Ishikawa (cell line): ENCODE measurements at regions not wholly inside any gene's neighbourhood (a gene's known extent, or its start where the extent isn't known, plus 50 kb on each side); places are given as distances from the start of the nearest gene placed in this dataset.

ENCODE experiments used
- CEBPB ChIP-seq: IDR thresholded peaks from 2 replicates; pipeline ENCODE4 v1.6.1; 2012
- CREB1 ChIP-seq: IDR thresholded peaks from 2 replicates; pipeline ENCODE4 v1.6.1; 2012; ENCODE audit warnings: low read depth
- EGR1 ChIP-seq: IDR thresholded peaks from 2 replicates; pipeline ENCODE4 v1.6.1; 2012
- EP300 ChIP-seq: IDR thresholded peaks from 2 replicates; pipeline ENCODE4 v1.6.1; 2012; ENCODE audit warnings: borderline replicate concordance
- FOXM1 ChIP-seq: IDR thresholded peaks from 2 replicates; pipeline ENCODE4 v1.6.1; 2012; ENCODE audit warnings: low read depth, borderline replicate concordance
- MAX ChIP-seq: IDR thresholded peaks from 2 replicates; pipeline ENCODE4 v1.6.1; 2012
- NFIC ChIP-seq: IDR thresholded peaks from 2 replicates; pipeline ENCODE4 v1.6.1; 2012
- RAD21 ChIP-seq: IDR thresholded peaks from 2 replicates; pipeline ENCODE4 v1.6.1; 2012; ENCODE audit warnings: low read depth
- REST ChIP-seq: IDR thresholded peaks from 2 replicates; pipeline ENCODE4 v1.6.1; 2012; ENCODE audit warnings: low read depth, mild to moderate bottlenecking
- TAF1 ChIP-seq: IDR thresholded peaks from 2 replicates; pipeline ENCODE4 v1.6.1; 2012; ENCODE audit warnings: low read depth, mild to moderate bottlenecking
- TCF12 ChIP-seq: IDR thresholded peaks from 2 replicates; pipeline ENCODE4 v1.6.1; 2012; ENCODE audit warnings: low read depth
- TEAD4 ChIP-seq: IDR thresholded peaks from 2 replicates; pipeline ENCODE4 v1.6.1; 2012
- USF1 ChIP-seq: IDR thresholded peaks from 2 replicates; pipeline ENCODE4 v1.6.1; 2012
- YY1 ChIP-seq: IDR thresholded peaks from 2 replicates; pipeline ENCODE4 v1.6.1; 2012; ENCODE audit warnings: low read depth
- ZBTB7A ChIP-seq: IDR thresholded peaks from 2 replicates; pipeline ENCODE4 v1.6.1; 2012; ENCODE audit warnings: low read depth

GRCh38 chr2:226327830-226328229 is 471.8 kb downstream of the IRS1 start:
- no peak for TF ChIP-seq CEBPB
- TF ChIP-seq REST: no peak
- no peak for TF ChIP-seq NFIC
- TF ChIP-seq RAD21: no peak
- TF ChIP-seq ZBTB7A: no peak
- TF ChIP-seq EGR1: no peak
- TF ChIP-seq TCF12: no peak
- no peak for TF ChIP-seq TAF1
- no peak for TF ChIP-seq TEAD4
- no peak for TF ChIP-seq FOXM1
- TF ChIP-seq USF1: no peak
- no peak for TF ChIP-seq YY1
- no peak for TF ChIP-seq MAX
- TF ChIP-seq EP300: no peak
- no peak for TF ChIP-seq CREB1

GRCh38 chr2:226325526-226325925 is 474.1 kb downstream of the IRS1 start:
- no peak for TF ChIP-seq REST
- TF ChIP-seq EGR1: no peak
- TF ChIP-seq NFIC: no peak
- TF ChIP-seq YY1: no peak
- TF ChIP-seq ZBTB7A: no peak

GRCh38 chr2:226320076-226320948 is 479.3 kb downstream of the IRS1 start:
- no peak for TF ChIP-seq TEAD4
- TF ChIP-seq YY1: no peak
- no peak for TF ChIP-seq RAD21
- TF ChIP-seq EGR1: no peak
- no peak for TF ChIP-seq TCF12
- no peak for TF ChIP-seq FOXM1
- TF ChIP-seq ZBTB7A: no peak
- no peak for TF ChIP-seq TAF1
- no peak for TF ChIP-seq CREB1
- TF ChIP-seq CEBPB: no peak
- no peak for TF ChIP-seq REST
- no peak for TF ChIP-seq USF1
- TF ChIP-seq EP300: no peak
- no peak for TF ChIP-seq MAX
- no peak for TF ChIP-seq NFIC

GRCh38 chr2:226317970-226318369 is 481.6 kb downstream of the IRS1 start:
- TF ChIP-seq ZBTB7A (no peak), YY1 (no peak), MAX (no peak), FOXM1 (no peak), USF1 (no peak), TCF12 (no peak), TAF1 (no peak), RAD21 (no peak), NFIC (no peak), CREB1 (no peak)
